Nephron (organoid): ENCODE measurements at regions not wholly inside any gene's neighbourhood (a gene's known extent, or its start where the extent isn't known, plus 50 kb on each side); places are given as distances from the start of the nearest gene placed in this dataset.
"Not testable (repeated sequence)": the region's sequence is repeated elsewhere in the genome, so short reads cannot be mapped to it uniquely, and the experiment has no call there.

Experiments
- H3K27ac Mint-ChIP-seq, 3 experiments: 2 replicates each; pipeline ENCODE4 v1.8.0; 2020; ENCODE audit warnings: mixed read lengths in 3 of 3, mild to moderate bottlenecking in 2 of 3, moderate library complexity in 1 of 3
- H3K27me3 Mint-ChIP-seq: 2 replicates; pipeline ENCODE4 v1.8.0; 2021; ENCODE audit warnings: low read depth, mild to moderate bottlenecking, moderate library complexity, mixed read lengths
- H3K36me3 Mint-ChIP-seq: 2 replicates; pipeline ENCODE4 v1.8.0; 2020; ENCODE audit warnings: low read depth, mixed read lengths
- H3K4me1 Mint-ChIP-seq: 2 replicates; pipeline ENCODE4 v1.8.0; 2020; ENCODE audit warnings: mixed read lengths
- H3K4me3 Mint-ChIP-seq, 3 experiments: 2 replicates each; pipeline ENCODE4 v1.8.0; 2020; ENCODE audit warnings: mild to moderate bottlenecking in 3 of 3, mixed read lengths in 3 of 3, moderate library complexity in 2 of 3
- H3K9me3 Mint-ChIP-seq: 2 replicates; pipeline ENCODE4 v1.8.0; 2020; ENCODE audit warnings: mixed read lengths
- TF ChIP-seq, protein P1 (sequence below), 3 experiments: fragments of 200-600 bp; sonication (generic); IDR thresholded peaks; one replicate each; pipeline ENCODE4 v1.5.0; 2021; ENCODE audit warnings: antibody characterized with exemption in 3 of 3; ENCODE audit not compliant: unreplicated experiment in 3 of 3

DNA sequence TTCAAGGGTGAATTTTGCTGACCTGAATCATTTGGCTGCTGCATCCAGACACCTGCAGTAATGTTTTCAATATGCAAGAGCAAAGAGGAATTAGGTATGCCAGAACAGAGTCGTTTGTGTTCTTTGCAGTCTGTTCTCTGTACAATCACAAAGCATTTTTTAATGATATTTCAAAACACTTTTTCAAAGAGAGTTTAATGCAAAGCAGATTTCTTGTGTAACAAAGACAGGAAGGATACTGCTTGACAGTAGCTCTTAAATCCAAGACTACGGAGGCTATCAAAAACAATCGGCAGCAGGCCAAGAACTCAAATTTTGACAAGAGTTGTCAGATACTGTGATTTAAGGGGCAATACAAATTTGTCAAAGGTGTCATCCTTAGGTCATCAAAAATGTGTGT is 341.9 kb downstream of the GADD45G start:
- peaks cover 4% of the 10 kb centered on the region for H3K36me3 Mint-ChIP-seq
- TF ChIP-seq, protein P1, sequence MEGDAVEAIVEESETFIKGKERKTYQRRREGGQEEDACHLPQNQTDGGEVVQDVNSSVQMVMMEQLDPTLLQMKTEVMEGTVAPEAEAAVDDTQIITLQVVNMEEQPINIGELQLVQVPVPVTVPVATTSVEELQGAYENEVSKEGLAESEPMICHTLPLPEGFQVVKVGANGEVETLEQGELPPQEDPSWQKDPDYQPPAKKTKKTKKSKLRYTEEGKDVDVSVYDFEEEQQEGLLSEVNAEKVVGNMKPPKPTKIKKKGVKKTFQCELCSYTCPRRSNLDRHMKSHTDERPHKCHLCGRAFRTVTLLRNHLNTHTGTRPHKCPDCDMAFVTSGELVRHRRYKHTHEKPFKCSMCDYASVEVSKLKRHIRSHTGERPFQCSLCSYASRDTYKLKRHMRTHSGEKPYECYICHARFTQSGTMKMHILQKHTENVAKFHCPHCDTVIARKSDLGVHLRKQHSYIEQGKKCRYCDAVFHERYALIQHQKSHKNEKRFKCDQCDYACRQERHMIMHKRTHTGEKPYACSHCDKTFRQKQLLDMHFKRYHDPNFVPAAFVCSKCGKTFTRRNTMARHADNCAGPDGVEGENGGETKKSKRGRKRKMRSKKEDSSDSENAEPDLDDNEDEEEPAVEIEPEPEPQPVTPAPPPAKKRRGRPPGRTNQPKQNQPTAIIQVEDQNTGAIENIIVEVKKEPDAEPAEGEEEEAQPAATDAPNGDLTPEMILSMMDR (IDR thresholded peaks at IDR 0.05; ENCODE audit: unreplicated experiment in 3 of 3), result no peak
- peak overlapping the region in 1 of 3 experiments; percentile 3 for H3K27ac Mint-ChIP-seq
- no peak overlapping the region for H3K4me3 Mint-ChIP-seq
- H3K27me3 Mint-ChIP-seq, result peaks cover 22% of the 10 kb centered on the region
- peaks cover 32% of the 10 kb centered on the region for H3K4me1 Mint-ChIP-seq
- peaks cover 10% of the 10 kb centered on the region for H3K9me3 Mint-ChIP-seq

DNA sequence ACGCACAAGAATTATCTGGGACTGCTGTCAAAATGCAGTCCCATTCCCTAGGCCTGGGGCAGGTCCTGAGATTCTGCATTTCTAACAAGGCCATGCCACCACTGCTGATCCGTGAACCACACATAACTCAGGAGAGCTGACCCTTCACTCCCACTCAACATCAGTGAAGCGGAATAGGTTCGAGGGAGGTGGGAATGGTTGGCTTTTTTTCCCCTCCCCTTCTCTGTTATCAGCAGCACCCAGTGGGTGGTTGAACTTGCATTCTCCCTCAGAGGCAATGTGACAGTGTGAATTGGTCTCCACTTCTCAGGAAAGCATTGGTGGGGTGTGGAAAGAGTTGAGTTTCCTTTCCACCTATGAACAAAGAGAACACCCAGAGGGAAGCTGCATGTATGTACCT is 344.3 kb downstream of the GADD45G start:
- peaks cover 4% of the 10 kb centered on the region for H3K36me3 Mint-ChIP-seq
- H3K9me3 Mint-ChIP-seq, result peaks cover 10% of the 10 kb centered on the region
- peaks cover 15% of the 10 kb centered on the region for H3K4me1 Mint-ChIP-seq
- TF ChIP-seq, protein P1 (IDR thresholded peaks at IDR 0.05; ENCODE audit: unreplicated experiment in 3 of 3), result no peak
- no peak overlapping the region for H3K4me3 Mint-ChIP-seq
- H3K27me3 Mint-ChIP-seq, result peaks cover 14% of the 10 kb centered on the region
- no peak overlapping the region for H3K27ac Mint-ChIP-seq

DNA sequence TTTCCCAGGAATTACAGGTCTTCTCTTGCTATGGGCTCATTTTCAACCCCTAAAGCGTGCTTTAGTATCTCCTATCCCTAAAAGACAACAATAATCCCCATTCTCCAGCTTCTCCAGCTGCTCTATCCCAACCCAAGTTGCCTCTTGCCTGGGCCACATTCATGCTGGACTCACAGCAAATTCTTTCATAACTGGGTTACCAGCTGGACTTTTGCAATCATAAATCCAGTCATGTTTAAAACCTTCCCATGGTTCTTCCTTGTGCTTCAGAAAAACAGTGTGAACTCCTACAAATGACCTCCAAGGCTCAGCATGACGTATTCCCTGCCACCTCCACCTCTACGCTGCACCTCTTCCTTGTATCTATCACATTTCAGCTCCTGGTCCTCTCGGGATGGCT is 346.9 kb downstream of the GADD45G start:
- Mint-ChIP-seq H3K27me3 (peaks cover 12% of the 10 kb centered on the region), H3K27ac (peak overlapping the region in 1 of 3 experiments; percentile 43), H3K4me3 (no peak overlapping the region), H3K4me1 (peaks cover 21% of the 10 kb centered on the region), H3K9me3 (peaks cover 10% of the 10 kb centered on the region), H3K36me3 (peaks cover 4% of the 10 kb centered on the region)
- TF ChIP-seq, protein P1 (IDR thresholded peaks at IDR 0.05; ENCODE audit: unreplicated experiment in 3 of 3), result no peak

DNA sequence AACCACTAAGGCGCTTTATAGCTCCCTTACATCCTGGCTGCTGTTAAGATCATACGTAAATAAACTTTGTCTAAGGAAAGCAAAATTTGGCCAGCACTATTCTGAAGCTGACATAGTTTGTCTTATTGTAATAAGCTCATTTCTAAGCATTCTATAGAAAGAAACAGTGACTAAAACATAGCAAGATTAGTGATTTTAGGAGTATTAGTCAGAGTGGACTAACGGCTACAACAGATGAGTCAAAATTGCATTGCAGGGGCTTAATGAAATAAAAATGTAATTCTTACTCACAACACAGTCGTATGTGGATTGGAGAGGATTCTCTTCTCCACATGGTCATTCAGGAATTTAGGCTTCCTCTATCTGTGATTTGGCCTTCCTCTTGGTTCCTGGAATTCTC is 347.6 kb downstream of the GADD45G start:
- Mint-ChIP-seq H3K27me3 (peaks cover 12% of the 10 kb centered on the region), H3K36me3 (peaks cover 4% of the 10 kb centered on the region), H3K9me3 (peaks cover 10% of the 10 kb centered on the region), H3K27ac (no peak overlapping the region), H3K4me1 (peaks cover 25% of the 10 kb centered on the region), H3K4me3 (no peak overlapping the region)
- TF ChIP-seq, protein P1 (IDR thresholded peaks at IDR 0.05; ENCODE audit: unreplicated experiment in 3 of 3), result no peak

DNA sequence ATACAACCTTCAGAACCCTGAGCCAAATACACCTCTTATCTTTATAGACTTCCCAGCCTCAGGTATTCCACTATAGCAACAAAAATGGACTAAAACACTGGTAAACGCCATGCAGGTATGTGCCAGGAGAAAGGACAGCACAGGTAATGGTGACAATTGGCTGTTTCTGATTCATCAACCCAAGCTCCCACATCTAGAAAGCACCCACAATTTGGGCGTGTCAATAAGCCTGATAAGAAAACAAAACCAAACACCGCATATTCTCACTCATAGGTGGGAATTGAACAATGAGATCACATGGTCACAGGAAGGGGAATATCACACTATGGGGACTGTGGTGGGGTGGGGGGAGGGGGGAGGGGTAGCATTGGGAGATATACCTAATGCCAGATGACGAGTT is 348.5 kb downstream of the GADD45G start:
- Mint-ChIP-seq H3K4me1 (peaks cover 25% of the 10 kb centered on the region), H3K9me3 (peaks cover 10% of the 10 kb centered on the region)
- not testable (repeated sequence) for H3K27ac Mint-ChIP-seq, H3K4me3 Mint-ChIP-seq, H3K36me3 Mint-ChIP-seq, H3K27me3 Mint-ChIP-seq

DNA sequence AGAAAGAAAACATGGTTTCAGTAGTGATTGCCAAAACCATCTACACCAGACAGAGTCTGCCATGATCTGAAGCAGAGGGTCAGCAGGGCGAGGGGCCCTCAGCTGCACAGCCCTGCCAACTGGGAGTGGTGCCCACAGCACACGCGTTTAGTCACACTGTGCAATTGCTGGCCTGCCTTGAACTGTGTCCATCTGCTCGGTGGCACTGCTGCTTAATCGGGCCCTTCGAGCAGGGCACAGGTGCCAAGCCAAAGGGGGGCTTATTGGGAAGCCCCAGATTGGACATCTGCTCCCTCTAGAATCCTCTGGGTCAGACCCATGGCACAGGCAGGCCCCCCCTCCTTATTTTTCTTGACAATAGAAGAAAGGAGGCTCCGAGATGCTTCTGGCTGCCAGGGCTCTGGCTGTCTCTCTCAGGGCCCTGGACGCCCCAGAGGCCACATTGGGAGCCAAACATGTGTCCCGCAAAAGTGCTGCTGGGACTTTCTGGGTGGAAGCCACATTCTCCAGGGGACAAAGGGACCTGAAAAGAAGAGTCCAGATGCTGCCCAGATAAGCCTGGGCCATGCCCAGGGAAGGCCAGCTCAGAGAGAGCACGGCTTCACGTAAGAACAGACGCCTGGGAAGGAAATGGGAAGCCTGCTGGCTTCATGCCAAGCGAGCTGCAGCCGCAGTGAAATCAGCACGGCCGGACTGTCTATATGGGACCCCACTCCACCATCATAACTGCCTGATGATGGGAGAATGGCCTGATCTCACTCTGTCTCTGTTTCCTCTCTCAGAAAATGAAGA is 349.2 kb downstream of the GADD45G start:
- H3K27ac Mint-ChIP-seq, result no peak overlapping the region
- H3K9me3 Mint-ChIP-seq, result peaks cover 10% of the 10 kb centered on the region
- TF ChIP-seq, protein P1 (IDR thresholded peaks at IDR 0.05; ENCODE audit: unreplicated experiment in 3 of 3), result no peak
- H3K4me3 Mint-ChIP-seq, result no peak overlapping the region
- H3K27me3 Mint-ChIP-seq, result peaks cover 8% of the 10 kb centered on the region
- H3K36me3 Mint-ChIP-seq, result peaks cover 4% of the 10 kb centered on the region
- peaks cover 25% of the 10 kb centered on the region for H3K4me1 Mint-ChIP-seq
